SK-N-SH treated with all-trans-retinoic acid at 6 μM for 48 hours (cell line): ENCODE measurements at regions not wholly inside any gene's neighbourhood (a gene's known extent, or its start where the extent isn't known, plus 50 kb on each side); places are given as distances from the start of the nearest gene placed in this dataset.

Source experiments
- ARNTL ChIP-seq: fragments of 450-650 bp; formaldehyde crosslinking; IDR thresholded peaks from 2 replicates; pipeline ENCODE4 v1.5.0; 2020; ENCODE audit warnings: low read depth, mild to moderate bottlenecking, moderate library complexity, borderline replicate concordance
- GLIS3 ChIP-seq: fragments of 250-450 bp; sonication (Bioruptor Pico); IDR thresholded peaks from 2 replicates; pipeline ENCODE4 v1.5.0; 2020; ENCODE audit warnings: mild to moderate bottlenecking, moderate library complexity
- RARB ChIP-seq: fragments of 250-450 bp; sonication (Bioruptor Pico); IDR thresholded peaks from 2 replicates; pipeline ENCODE4 v1.8.0; 2021; ENCODE audit warnings: mild to moderate bottlenecking, moderate library complexity
- SNAI2 ChIP-seq: fragments of 250-450 bp; sonication (Bioruptor Pico); IDR thresholded peaks from 2 replicates; pipeline ENCODE4 v1.5.0; 2020; ENCODE audit warnings: mild to moderate bottlenecking, moderate library complexity
- ZC3H10 ChIP-seq: fragments of 250-450 bp; sonication (Bioruptor Pico); IDR thresholded peaks from 2 replicates; pipeline ENCODE4 v1.5.1; 2021; ENCODE audit warnings: mild to moderate bottlenecking, moderate library complexity
- ZFP3 ChIP-seq: fragments of 250-450 bp; sonication (Bioruptor Pico); IDR thresholded peaks from 2 replicates; pipeline ENCODE4 v1.5.0; 2020; ENCODE audit warnings: mild to moderate bottlenecking, moderate library complexity
- TF ChIP-seq, protein P1 (sequence below): fragments of 250-450 bp; sonication (Bioruptor Pico); IDR thresholded peaks from 2 replicates; pipeline ENCODE4 v1.5.1; 2020; ENCODE audit warnings: low read depth, mild to moderate bottlenecking, moderate library complexity
- TF ChIP-seq, protein P2 (sequence below): fragments of 250-450 bp; sonication (Bioruptor Pico); IDR thresholded peaks from 2 replicates; pipeline ENCODE4 v1.8.0; 2020; ENCODE audit warnings: mild to moderate bottlenecking, moderate library complexity, borderline replicate concordance

DNA sequence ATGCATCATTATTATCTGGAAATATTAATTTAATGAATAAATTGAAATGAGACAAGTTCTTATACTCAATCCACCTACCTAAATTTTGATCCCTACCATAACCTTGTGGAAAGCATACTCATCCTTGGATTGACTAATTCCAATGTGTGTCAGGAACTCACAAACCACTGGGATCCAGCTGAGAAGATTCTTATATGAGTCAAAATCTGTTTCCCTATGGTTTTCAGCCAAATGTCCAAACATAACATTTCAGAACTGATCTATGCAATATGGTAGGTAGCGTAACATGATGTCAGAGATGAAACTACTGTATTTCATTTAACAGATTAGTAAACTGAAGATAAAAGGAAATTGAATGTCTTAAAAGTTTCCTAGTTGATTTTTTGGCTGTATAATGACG is 250.0 kb downstream of the PLOD2 start:
- TF ChIP-seq ZFP3, result no peak
- no peak for TF ChIP-seq GLIS3 (CRISPR knock-in tag)
- TF ChIP-seq, protein P1, sequence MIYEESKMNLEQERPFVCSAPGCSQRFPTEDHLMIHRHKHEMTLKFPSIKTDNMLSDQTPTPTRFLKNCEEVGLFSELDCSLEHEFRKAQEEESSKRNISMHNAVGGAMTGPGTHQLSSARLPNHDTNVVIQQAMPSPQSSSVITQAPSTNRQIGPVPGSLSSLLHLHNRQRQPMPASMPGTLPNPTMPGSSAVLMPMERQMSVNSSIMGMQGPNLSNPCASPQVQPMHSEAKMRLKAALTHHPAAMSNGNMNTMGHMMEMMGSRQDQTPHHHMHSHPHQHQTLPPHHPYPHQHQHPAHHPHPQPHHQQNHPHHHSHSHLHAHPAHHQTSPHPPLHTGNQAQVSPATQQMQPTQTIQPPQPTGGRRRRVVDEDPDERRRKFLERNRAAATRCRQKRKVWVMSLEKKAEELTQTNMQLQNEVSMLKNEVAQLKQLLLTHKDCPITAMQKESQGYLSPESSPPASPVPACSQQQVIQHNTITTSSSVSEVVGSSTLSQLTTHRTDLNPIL, result no peak
- no peak for TF ChIP-seq RARB
- TF ChIP-seq ARNTL (CRISPR knock-in tag), result no peak
- no peak for TF ChIP-seq ZC3H10 (CRISPR knock-in tag)
- TF ChIP-seq, protein P2, sequence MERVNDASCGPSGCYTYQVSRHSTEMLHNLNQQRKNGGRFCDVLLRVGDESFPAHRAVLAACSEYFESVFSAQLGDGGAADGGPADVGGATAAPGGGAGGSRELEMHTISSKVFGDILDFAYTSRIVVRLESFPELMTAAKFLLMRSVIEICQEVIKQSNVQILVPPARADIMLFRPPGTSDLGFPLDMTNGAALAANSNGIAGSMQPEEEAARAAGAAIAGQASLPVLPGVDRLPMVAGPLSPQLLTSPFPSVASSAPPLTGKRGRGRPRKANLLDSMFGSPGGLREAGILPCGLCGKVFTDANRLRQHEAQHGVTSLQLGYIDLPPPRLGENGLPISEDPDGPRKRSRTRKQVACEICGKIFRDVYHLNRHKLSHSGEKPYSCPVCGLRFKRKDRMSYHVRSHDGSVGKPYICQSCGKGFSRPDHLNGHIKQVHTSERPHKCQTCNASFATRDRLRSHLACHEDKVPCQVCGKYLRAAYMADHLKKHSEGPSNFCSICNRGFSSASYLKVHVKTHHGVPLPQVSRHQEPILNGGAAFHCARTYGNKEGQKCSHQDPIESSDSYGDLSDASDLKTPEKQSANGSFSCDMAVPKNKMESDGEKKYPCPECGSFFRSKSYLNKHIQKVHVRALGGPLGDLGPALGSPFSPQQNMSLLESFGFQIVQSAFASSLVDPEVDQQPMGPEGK, result no peak
- no peak for TF ChIP-seq SNAI2
